PC-3 (cell line): ENCODE measurements at regions not wholly inside any gene's neighbourhood (a gene's known extent, or its start where the extent isn't known, plus 50 kb on each side); places are given as distances from the start of the nearest gene placed in this dataset.

ENCODE experiments used
- ATAC-seq: fragments of 200-7000 bp; cut with Tn5 transposase; 2 replicates; pipeline ENCODE4 v1.9.1; 2020; ENCODE audit warnings: mild to moderate bottlenecking, moderate library complexity
- BruUV-seq: library from RNA; stranded (reverse); fragments of 400-500 nt; replicated peaks from 2 replicates; lab custom pipeline; 2021; lab: Mats Ljungman, UMichigan
- CTCF ChIA-PET: fragments of 300-600 bp; sonication (Branson Sonifier 250); formaldehyde crosslinking; loops from one replicate; lab custom pipeline; 2022; ENCODE audit warnings: antibody characterized with exemption; lab: Charles Lee
- POLR2A ChIA-PET: fragments of 300-600 bp; sonication (Branson Sonifier 250); formaldehyde crosslinking; loops from one replicate; lab custom pipeline; 2022; ENCODE audit warnings: antibody characterized with exemption; ENCODE audit not compliant: unreplicated experiment; lab: Charles Lee
- DNase-seq: peaks from one replicate; pipeline ENCODE4 v3.0.0-alpha.2; 2015
- H2AFZ ChIP-seq: fragments of 300-600 bp; sonication (generic); 2 replicates; pipeline ENCODE4 v1.6.0; 2016; ENCODE audit warnings: antibody characterized with exemption, low read length
- H3F3A ChIP-seq: fragments of 300-600 bp; sonication (generic); one replicate; pipeline ENCODE4 v1.6.0; 2017; ENCODE audit warnings: antibody characterized with exemption, low read length, control low read depth, mild to moderate bottlenecking; ENCODE audit not compliant: unreplicated experiment
- H3K27ac ChIP-seq: fragments of 300-600 bp; sonication (generic); 2 replicates; pipeline ENCODE4 v1.5.1; 2016; ENCODE audit warnings: mild to moderate bottlenecking, low read length
- H3K27me3 ChIP-seq: fragments of 300-600 bp; sonication (generic); 2 replicates; pipeline ENCODE4 v1.6.1; 2016; ENCODE audit warnings: low read length, mixed read lengths
- H3K36me3 ChIP-seq: fragments of 300-600 bp; sonication (generic); 2 replicates; pipeline ENCODE4 v1.6.1; 2016; ENCODE audit warnings: low read depth, mixed run types, low read length, mixed read lengths
- H3K4me1 ChIP-seq: fragments of 300-600 bp; sonication (generic); 2 replicates; pipeline ENCODE4 v1.5.1; 2016; ENCODE audit warnings: low read length; ENCODE audit not compliant: insufficient read depth
- H3K4me2 ChIP-seq: fragments of 300-600 bp; sonication (generic); 2 replicates; pipeline ENCODE4 v1.6.0; 2016; ENCODE audit warnings: low read length
- H3K4me3 ChIP-seq: fragments of 300-600 bp; sonication (generic); 2 replicates; pipeline ENCODE4 v1.5.1; 2016; ENCODE audit warnings: mild to moderate bottlenecking, low read length, mixed read lengths
- H3K79me2 ChIP-seq: fragments of 300-600 bp; sonication (generic); 2 replicates; pipeline ENCODE4 v1.6.1; 2017; ENCODE audit warnings: low read length, mixed read lengths
- H3K9ac ChIP-seq: fragments of 300-600 bp; sonication (generic); 2 replicates; pipeline ENCODE4 v1.6.0; 2016; ENCODE audit warnings: mild to moderate bottlenecking, low read length
- H3K9me2 ChIP-seq: fragments of 300-600 bp; sonication (generic); replicated peaks from 2 replicates; pipeline ENCODE4 v1.6.1; 2016; ENCODE audit warnings: mixed run types, low read length, mixed read lengths
- H3K9me3 ChIP-seq: fragments of 300-600 bp; sonication (generic); 2 replicates; pipeline ENCODE4 v1.6.1; 2016; ENCODE audit warnings: low read length, mixed read lengths
- H4K20me1 ChIP-seq: fragments of 300-600 bp; sonication (generic); 2 replicates; pipeline ENCODE4 v1.6.1; 2016; ENCODE audit warnings: low read length, mixed read lengths
- CTCF ChIP-seq: fragments of 300-600 bp; sonication (generic); conservative IDR thresholded peaks from 2 replicates; pipeline ENCODE4 v1.5.1; 2017; ENCODE audit warnings: antibody characterized with exemption, low read depth, mild to moderate bottlenecking, low read length
- EZH2 ChIP-seq: fragments of 300-600 bp; sonication (generic); IDR thresholded peaks from one replicate; pipeline ENCODE4 v1.6.1; 2017; ENCODE audit warnings: antibody characterized with exemption, mild to moderate bottlenecking, low read length; ENCODE audit not compliant: unreplicated experiment
- EZH2phosphoT487 ChIP-seq: fragments of 300-600 bp; sonication (generic); IDR thresholded peaks from 2 replicates; pipeline ENCODE4 v1.6.1; 2018; ENCODE audit warnings: mild to moderate bottlenecking, antibody characterized with exemption, low read length, borderline replicate concordance
- intact Hi-C: fragments of 100-400 bp; cut with micrococcal nuclease; formaldehyde crosslinking; loops from 2 replicates; pipeline ENCODE4 v1.9.0; 2023

GRCh38 chr11:130671801-130672700 is 223.6 kb downstream of the ADAMTS15 start:
- no peaks in the 10 kb centered on the region for H3K36me3 ChIP-seq
- H3K4me3 ChIP-seq = no peak overlapping the region
- H3K9me2 ChIP-seq = no peaks in the 10 kb centered on the region
- BruUV-seq = no TSS peak
- intact Hi-C loops = no loop called here
- ChIA-PET POLR2A (interaction anchor here (0.6 kb wide), 1 partner anchor 88 kb away, joined by 3 read pairs; no protein-coding TSS in a partner anchor), CTCF (interaction anchor here (1.0 kb wide), 1 partner anchor 149 kb away, joined by 3 read pairs; no protein-coding TSS in a partner anchor)
- no peaks in the 10 kb centered on the region for H3K27me3 ChIP-seq
- no peak overlapping the region for H3K4me2 ChIP-seq
- H3F3A ChIP-seq = no peaks in the 10 kb centered on the region
- H4K20me1 ChIP-seq = no peaks in the 10 kb centered on the region
- H3K9ac ChIP-seq = no peak overlapping the region
- no peak overlapping the region for H3K27ac ChIP-seq
- TF ChIP-seq EZH2 = no peak
- no peak for TF ChIP-seq CTCF
- TF ChIP-seq EZH2phosphoT487 = no peak
- no peaks in the 10 kb centered on the region for H3K79me2 ChIP-seq
- H3K4me1 ChIP-seq = peaks cover 14% of the 10 kb centered on the region
- no peaks in the 10 kb centered on the region for H3K9me3 ChIP-seq
- DNase-seq (peak; percentile 61), ATAC-seq (peak; percentile 86)
- H2AFZ ChIP-seq = no peak overlapping the region

GRCh38 chr11:130672911-130673310 is 224.5 kb downstream of the ADAMTS15 start:
- intact Hi-C loops = no loop called here
- H4K20me1 ChIP-seq = no peaks in the 10 kb centered on the region
- no peaks in the 10 kb centered on the region for H3F3A ChIP-seq
- CTCF ChIA-PET = interaction anchor here (1.0 kb wide), 1 partner anchor 150 kb away, joined by 3 read pairs; no protein-coding TSS in a partner anchor
- no peaks in the 10 kb centered on the region for H3K27me3 ChIP-seq
- peaks cover 18% of the 10 kb centered on the region; the same call in 1 of the 2 replicates for H3K4me1 ChIP-seq
- H3K4me3 ChIP-seq = no peak overlapping the region
- no peak for ATAC-seq
- H3K9me2 ChIP-seq = no peaks in the 10 kb centered on the region
- 0 out of 2 replicates have a peak, but pooled peaks cover 3% of the 10 kb centered on the region for H3K9me3 ChIP-seq
- DNase-seq = peak; percentile 59
- TF ChIP-seq EZH2phosphoT487 (no peak), CTCF (no peak), EZH2 (no peak)
- H3K9ac ChIP-seq = no peak overlapping the region
- H2AFZ ChIP-seq = no peak overlapping the region
- H3K4me2 ChIP-seq = no peak overlapping the region
- POLR2A ChIA-PET = interaction anchor here (0.6 kb wide), 1 partner anchor 87 kb away, joined by 3 read pairs; no protein-coding TSS in a partner anchor
- no TSS peak for BruUV-seq
- no peaks in the 10 kb centered on the region for H3K79me2 ChIP-seq
- no peaks in the 10 kb centered on the region for H3K36me3 ChIP-seq
- H3K27ac ChIP-seq = no peak overlapping the region

- Histone ChIP-seq H3K27me3 (no peaks in the 10 kb centered on the region), H3K9ac (no peak overlapping the region), H3K9me2 (no peaks in the 10 kb centered on the region), H3K4me1 (peaks cover 18% of the 10 kb centered on the region; the same call in 1 of the 2 replicates), H3F3A (no peaks in the 10 kb centered on the region), H3K9me3 (peaks cover 10% of the 10 kb centered on the region), H3K79me2 (no peaks in the 10 kb centered on the region), H2AFZ (no peak overlapping the region), H4K20me1 (no peaks in the 10 kb centered on the region), H3K4me3 (no peak overlapping the region), H3K27ac (no peak overlapping the region), H3K36me3 (peaks cover 1% of the 10 kb centered on the region; the same call in 1 of the 2 replicates), H3K4me2 (no peak overlapping the region)
- POLR2A ChIA-PET = no interaction called here
- intact Hi-C loops = no loop called here
- no peak for ATAC-seq
- no TSS peak for BruUV-seq
- CTCF ChIA-PET = no interaction called here
- DNase-seq = no peak
- no peak for TF ChIP-seq EZH2phosphoT487
- TF ChIP-seq EZH2 = no peak
- TF ChIP-seq CTCF = no peak
These were observed 225.3 kb downstream of the ADAMTS15 start for GRCh38 chr11:130673698-130674097.
